PFSK-1 (cell line): ENCODE measurements at regions not wholly inside any gene's neighbourhood (a gene's known extent, or its start where the extent isn't known, plus 50 kb on each side); places are given as distances from the start of the nearest gene placed in this dataset.

Source experiments
- FOXP2 ChIP-seq: optimal IDR thresholded peaks from 2 replicates; pipeline ENCODE3; 2011; ENCODE audit warnings: borderline replicate concordance, control low read depth, inconsistent platforms; ENCODE audit not compliant: insufficient read depth; ENCODE audit errors: extremely low read length, extremely low read depth
- POLR2AphosphoS5 ChIP-seq: IDR thresholded peaks from 2 replicates; pipeline ENCODE4 v1.6.1; 2012; ENCODE audit warnings: low read depth, mild to moderate bottlenecking, control low read depth, low read length, moderate library complexity
- SIN3A ChIP-seq: IDR thresholded peaks from 2 replicates; pipeline ENCODE4 v1.6.1; 2012; ENCODE audit warnings: mild to moderate bottlenecking, low read length, moderate library complexity, borderline replicate concordance; ENCODE audit not compliant: insufficient read depth
- TAF1 ChIP-seq: IDR thresholded peaks from 2 replicates; pipeline ENCODE4 v1.6.1; 2012; ENCODE audit warnings: low read length, control low read depth, borderline replicate concordance; ENCODE audit not compliant: insufficient read depth
- TF ChIP-seq, protein P1 (sequence below), 2 experiments: IDR thresholded peaks; 2 replicates each; pipeline versions ENCODE4 v1.6.1 to v1.8.0; 2011 to 2012; ENCODE audit warnings: low read depth in 2 of 2, low read length in 2 of 2, control low read depth in 1 of 2, inconsistent platforms in 1 of 2, mild to moderate bottlenecking in 1 of 2, moderate library complexity in 1 of 2; ENCODE audit not compliant: insufficient read depth in 1 of 2

DNA sequence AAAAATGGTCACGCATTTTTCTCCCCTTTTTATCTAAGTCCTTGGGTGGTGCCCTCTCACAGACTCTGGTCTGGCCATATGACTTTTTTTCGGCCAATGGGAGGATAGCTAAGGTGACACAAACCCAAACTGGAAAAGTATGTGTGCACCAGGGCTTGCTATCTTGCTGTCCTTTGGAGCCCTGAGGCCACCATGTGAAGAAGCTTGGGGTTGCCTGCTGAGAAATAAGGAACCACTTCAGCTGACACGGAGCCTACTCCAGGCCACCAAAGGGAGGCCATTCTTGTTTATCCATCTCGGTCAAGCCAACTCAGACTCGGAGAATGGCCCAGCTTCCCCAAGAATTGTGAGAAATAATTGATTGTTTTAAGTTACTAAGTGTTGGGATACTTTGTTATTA, 111.4 kb upstream of the ZFHX3 start:
- TF ChIP-seq SIN3A: no peak
- TF ChIP-seq POLR2AphosphoS5: no peak
- no peak for TF ChIP-seq FOXP2
- TF ChIP-seq TAF1: no peak
- TF ChIP-seq, protein P1, sequence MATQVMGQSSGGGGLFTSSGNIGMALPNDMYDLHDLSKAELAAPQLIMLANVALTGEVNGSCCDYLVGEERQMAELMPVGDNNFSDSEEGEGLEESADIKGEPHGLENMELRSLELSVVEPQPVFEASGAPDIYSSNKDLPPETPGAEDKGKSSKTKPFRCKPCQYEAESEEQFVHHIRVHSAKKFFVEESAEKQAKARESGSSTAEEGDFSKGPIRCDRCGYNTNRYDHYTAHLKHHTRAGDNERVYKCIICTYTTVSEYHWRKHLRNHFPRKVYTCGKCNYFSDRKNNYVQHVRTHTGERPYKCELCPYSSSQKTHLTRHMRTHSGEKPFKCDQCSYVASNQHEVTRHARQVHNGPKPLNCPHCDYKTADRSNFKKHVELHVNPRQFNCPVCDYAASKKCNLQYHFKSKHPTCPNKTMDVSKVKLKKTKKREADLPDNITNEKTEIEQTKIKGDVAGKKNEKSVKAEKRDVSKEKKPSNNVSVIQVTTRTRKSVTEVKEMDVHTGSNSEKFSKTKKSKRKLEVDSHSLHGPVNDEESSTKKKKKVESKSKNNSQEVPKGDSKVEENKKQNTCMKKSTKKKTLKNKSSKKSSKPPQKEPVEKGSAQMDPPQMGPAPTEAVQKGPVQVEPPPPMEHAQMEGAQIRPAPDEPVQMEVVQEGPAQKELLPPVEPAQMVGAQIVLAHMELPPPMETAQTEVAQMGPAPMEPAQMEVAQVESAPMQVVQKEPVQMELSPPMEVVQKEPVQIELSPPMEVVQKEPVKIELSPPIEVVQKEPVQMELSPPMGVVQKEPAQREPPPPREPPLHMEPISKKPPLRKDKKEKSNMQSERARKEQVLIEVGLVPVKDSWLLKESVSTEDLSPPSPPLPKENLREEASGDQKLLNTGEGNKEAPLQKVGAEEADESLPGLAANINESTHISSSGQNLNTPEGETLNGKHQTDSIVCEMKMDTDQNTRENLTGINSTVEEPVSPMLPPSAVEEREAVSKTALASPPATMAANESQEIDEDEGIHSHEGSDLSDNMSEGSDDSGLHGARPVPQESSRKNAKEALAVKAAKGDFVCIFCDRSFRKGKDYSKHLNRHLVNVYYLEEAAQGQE (IDR thresholded peaks at IDR 0.05; ENCODE audit: insufficient read depth in 1 of 2, low read depth in 2 of 2, low read length in 2 of 2): no peak

DNA sequence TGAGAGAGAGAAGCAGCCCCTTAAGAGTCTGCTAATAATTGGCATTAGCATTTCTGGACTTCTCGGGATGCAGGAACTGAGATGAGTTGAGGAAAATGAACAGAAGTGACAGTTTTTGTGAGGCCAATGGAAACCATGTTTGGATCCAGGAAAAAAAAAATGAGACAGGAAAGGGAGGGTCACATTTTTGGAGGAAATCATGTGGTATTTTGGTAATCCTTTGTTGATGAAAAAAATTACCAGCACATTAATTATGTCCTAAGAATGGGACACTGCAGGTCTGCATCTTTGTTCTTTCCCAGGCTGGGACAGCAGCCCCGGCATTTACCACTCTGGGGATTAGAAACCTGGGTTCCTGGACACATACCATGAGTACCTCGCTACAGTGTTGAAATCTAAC, 109.9 kb upstream of the ZFHX3 start:
- TF ChIP-seq, protein P1 (IDR thresholded peaks at IDR 0.05; ENCODE audit: insufficient read depth in 1 of 2, low read depth in 2 of 2, low read length in 2 of 2): no peak
- TF ChIP-seq POLR2AphosphoS5 (no peak), TAF1 (no peak), FOXP2 (no peak), SIN3A (no peak)

GRCh38 chr16:73154063-73154870, 106.3 kb upstream of the ZFHX3 start:
- TF ChIP-seq SIN3A (no peak), FOXP2 (no peak), POLR2AphosphoS5 (no peak), TAF1 (no peak)
- TF ChIP-seq, protein P1 (IDR thresholded peaks at IDR 0.05; ENCODE audit: insufficient read depth in 1 of 2, low read depth in 2 of 2, low read length in 2 of 2): no peak

DNA sequence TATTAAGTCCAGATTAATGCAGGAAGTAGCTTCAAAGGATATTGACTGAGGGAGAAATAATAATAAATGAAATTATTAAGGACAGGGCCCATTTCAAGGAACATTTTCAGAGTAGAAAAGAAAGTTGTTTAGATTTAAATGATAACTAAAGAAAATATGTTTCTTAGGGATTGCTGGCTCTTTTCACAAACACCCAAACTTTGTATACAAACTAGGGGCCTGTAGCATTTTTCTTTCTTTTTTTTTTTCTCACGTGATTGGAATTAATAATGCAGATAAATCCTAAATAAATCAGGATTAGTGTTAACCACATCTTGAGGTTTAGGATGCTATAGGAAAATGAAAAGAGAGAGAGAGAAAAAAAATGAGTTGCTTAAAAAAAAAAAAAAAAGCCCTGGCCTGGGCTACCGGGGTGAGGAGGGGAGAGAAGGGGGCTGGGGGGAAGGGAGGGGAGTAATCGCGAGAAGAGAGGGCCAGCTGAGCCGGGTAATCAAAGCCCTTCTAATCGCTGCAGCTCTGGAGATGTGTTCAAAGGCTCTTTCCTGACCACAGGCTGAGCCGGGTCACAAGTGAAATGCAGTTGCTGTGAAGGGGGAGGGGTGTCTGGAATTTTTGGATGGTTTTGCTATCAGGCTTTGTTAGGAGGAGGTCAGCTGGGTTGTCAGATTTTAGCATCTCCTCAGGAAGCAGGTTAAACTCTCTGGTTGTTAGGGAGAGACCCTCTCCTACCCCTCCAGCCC, 104.6 kb upstream of the ZFHX3 start:
- TF ChIP-seq, protein P1 (IDR thresholded peaks at IDR 0.05; ENCODE audit: insufficient read depth in 1 of 2, low read depth in 2 of 2, low read length in 2 of 2): no peak
- TF ChIP-seq POLR2AphosphoS5 (no peak), SIN3A (no peak), TAF1 (no peak), FOXP2 (no peak)

DNA sequence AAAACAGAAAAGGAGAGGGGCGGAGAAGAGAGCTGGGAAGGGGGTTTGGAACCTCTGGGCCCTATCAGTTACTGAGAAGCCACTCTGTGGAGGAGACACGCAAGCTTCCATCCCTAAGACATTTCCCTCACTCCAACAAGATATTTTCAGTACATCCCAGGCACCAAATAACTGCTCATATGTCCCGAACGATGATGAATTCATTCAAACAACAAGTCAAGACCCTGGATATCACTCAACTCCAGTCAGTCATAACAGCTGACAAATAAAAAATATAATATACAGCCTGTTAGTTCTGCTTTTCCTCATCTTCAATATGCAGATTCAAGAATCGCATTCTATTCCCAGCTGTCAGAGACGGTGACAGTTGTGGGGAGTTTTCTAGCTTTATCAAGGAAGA, 104.0 kb upstream of the ZFHX3 start:
- TF ChIP-seq TAF1: no peak
- no peak for TF ChIP-seq POLR2AphosphoS5
- no peak for TF ChIP-seq SIN3A
- TF ChIP-seq, protein P1 (IDR thresholded peaks at IDR 0.05; ENCODE audit: insufficient read depth in 1 of 2, low read depth in 2 of 2, low read length in 2 of 2): no peak
- TF ChIP-seq FOXP2: no peak
